K562 (cell line): ENCODE measurements at regions not wholly inside any gene's neighbourhood (a gene's known extent, or its start where the extent isn't known, plus 50 kb on each side); places are given as distances from the start of the nearest gene placed in this dataset.

Source experiments
- ATAC-seq: fragments of 200-7000 bp; cut with Tn5 transposase; 3 replicates; pipeline ENCODE4 v1.9.1; 2020; ENCODE audit warnings: moderate library complexity
- BruUV-seq: library from RNA; stranded (reverse); fragments of 400-500 nt; replicated peaks from 2 replicates; lab custom pipeline; 2021; lab: Mats Ljungman, UMichigan
- CTCF ChIA-PET: fragments of 300-600 bp; formaldehyde crosslinking; extraction: SDS; loops from one replicate; lab custom pipeline; 2021; ENCODE audit warnings: low intra/inter-chr PET ratio; lab: Yijun Ruan, JAX
- POLR2A ChIA-PET: fragments of 300-600, 350-650 bp; sonication (Branson Sonifier 250); formaldehyde crosslinking; extraction: SDS; loops from one replicate; lab custom pipeline; 2021; ENCODE audit warnings: antibody characterized with exemption, inconsistent platforms; lab: Yijun Ruan, JAX
- DNase-seq, 4 experiments: peaks; one replicate each; pipeline versions ENCODE4 v3.0.0 to v3.0.0-alpha.2; 2011 to 2018; ENCODE audit warnings: low spot score in 3 of 4, mixed read lengths in 3 of 4; ENCODE audit errors: extremely low read depth in 1 of 4
- FAIRE-seq: peaks from 2 replicates; lab custom pipeline; 2011; peaks lifted over from hg19 to GRCh38; lab: Jason Lieb, UNC
- H2AFZ ChIP-seq: 2 replicates; pipeline ENCODE4 v1.6.0; 2011; ENCODE audit warnings: low read depth, low read length, control low read depth, inconsistent platforms
- H3K27ac ChIP-seq: fragments of 200-600 bp; 3 replicates; pipeline ENCODE4 v1.8.0; 2011; ENCODE audit warnings: low read depth, mild to moderate bottlenecking, control low read depth, inconsistent platforms, low read length, moderate library complexity, mixed read lengths; ENCODE audit errors: extremely low read depth
- H3K27me3 ChIP-seq, 2 experiments: fragments of 300-600 bp in 1 of 2; 2 replicates in 1 of 2; 3 replicates in 1 of 2; pipeline versions ENCODE4 v1.6.0 to v1.8.0; 2011; ENCODE audit warnings: inconsistent platforms in 2 of 2, low read length in 2 of 2, mild to moderate bottlenecking in 1 of 2, mixed read lengths in 1 of 2, moderate library complexity in 1 of 2; ENCODE audit not compliant: control insufficient read depth in 2 of 2, insufficient read depth in 2 of 2
- H3K36me3 ChIP-seq: fragments of 300-600 bp; 3 replicates; pipeline ENCODE4 v1.8.0; 2011; ENCODE audit warnings: mild to moderate bottlenecking, low read length, inconsistent platforms; ENCODE audit not compliant: control insufficient read depth, insufficient read depth
- H3K4me1 ChIP-seq, 2 experiments: fragments of 200-600 bp in 1 of 2; replicated peaks in 1 of 2; 2 replicates in 1 of 2; 3 replicates in 1 of 2; pipeline versions ENCODE4 v1.5.1 to v1.8.0; 2011; ENCODE audit warnings: inconsistent platforms in 2 of 2, low read length in 2 of 2, mild to moderate bottlenecking in 1 of 2, mixed read lengths in 1 of 2, moderate library complexity in 1 of 2; ENCODE audit not compliant: control insufficient read depth in 2 of 2, insufficient read depth in 2 of 2
- H3K4me2 ChIP-seq: 2 replicates; pipeline ENCODE4 v1.6.1; 2011; ENCODE audit warnings: low read length, control low read depth, inconsistent platforms, mixed read lengths; ENCODE audit not compliant: insufficient read depth
- H3K4me3 ChIP-seq: fragments of 200-600 bp; sonication (generic), shearing (Covaris generic); 2 replicates; pipeline ENCODE4 v1.5.1; 2016; ENCODE audit warnings: control low read depth, inconsistent platforms
- H3K79me2 ChIP-seq: fragments of 200-600 bp; 3 replicates; pipeline ENCODE4 v1.8.0; 2011; ENCODE audit warnings: low read length, inconsistent platforms; ENCODE audit not compliant: control insufficient read depth, insufficient read depth
- H3K9ac ChIP-seq, 2 experiments: 2 replicates each; pipeline versions ENCODE4 v1.6.0 to v1.6.1; 2011; ENCODE audit warnings: low read depth in 2 of 2, low read length in 2 of 2, control low read depth in 1 of 2, inconsistent platforms in 1 of 2, mild to moderate bottlenecking in 1 of 2, mixed read lengths in 1 of 2; ENCODE audit not compliant: insufficient read depth in 1 of 2
- H3K9me1 ChIP-seq: one replicate; pipeline ENCODE4 v1.6.0; 2011; ENCODE audit warnings: inconsistent platforms, mild to moderate bottlenecking, low read length, moderate library complexity; ENCODE audit not compliant: control insufficient read depth, insufficient read depth
- H3K9me3 ChIP-seq: replicated peaks from 2 replicates; pipeline ENCODE4 v1.5.1; 2011; ENCODE audit warnings: low read depth, low read length, inconsistent platforms; ENCODE audit not compliant: control insufficient read depth, insufficient read depth
- H4K20me1 ChIP-seq: replicated peaks from 2 replicates; pipeline ENCODE4 v1.6.1; 2011; ENCODE audit warnings: low read length, inconsistent platforms, mixed read lengths; ENCODE audit not compliant: control insufficient read depth, insufficient read depth
- CTCF ChIP-seq, 3 experiments: IDR thresholded peaks in 2 of 3; conservative IDR thresholded peaks in 1 of 3; 2 replicates each; pipeline ENCODE4 v1.5.1; 2011 to 2012; ENCODE audit warnings: low read length in 3 of 3, mild to moderate bottlenecking in 3 of 3, control low read depth in 2 of 3, improper control_type of control experiment in 1 of 3, inconsistent platforms in 1 of 3, low read depth in 1 of 3, mixed read lengths in 1 of 3, moderate library complexity in 1 of 3; ENCODE audit not compliant: insufficient read depth in 2 of 3
- HDAC1 ChIP-seq, 2 experiments: fragments of 450-650 bp; IDR thresholded peaks; 2 replicates each; pipeline ENCODE4 v1.6.1; 2016 to 2017; ENCODE audit warnings: inconsistent platforms in 1 of 2, mild to moderate bottlenecking in 1 of 2, moderate library complexity in 1 of 2
- NFIX ChIP-seq: fragments of 250-450 bp; sonication (Bioruptor Pico); IDR thresholded peaks from 2 replicates; pipeline ENCODE4 v1.4.0; 2020; ENCODE audit warnings: low read depth, mild to moderate bottlenecking, moderate library complexity
- SAFB2 ChIP-seq: fragments of 200-400 bp; formaldehyde crosslinking; IDR thresholded peaks from 2 replicates; pipeline ENCODE4 v1.6.1; 2018; ENCODE audit warnings: borderline replicate concordance, low read length, low read depth, moderate library complexity; ENCODE audit not compliant: severe bottlenecking
- SP1 ChIP-seq: sonication (generic); formaldehyde crosslinking; IDR thresholded peaks from 2 replicates; pipeline ENCODE4 v1.8.1; 2022; ENCODE audit warnings: mild to moderate bottlenecking, missing genetic modification reagents
- XRCC4 ChIP-seq: IDR thresholded peaks from one replicate; pipeline ENCODE4 v1.6.1; 2011; ENCODE audit not compliant: insufficient read depth, insufficient read length; ENCODE audit errors: extremely low read depth
- ZNF445 ChIP-seq: fragments of 250-450 bp; sonication (Bioruptor Pico); IDR thresholded peaks from 2 replicates; pipeline ENCODE4 v1.4.0; 2020; ENCODE audit warnings: low read depth, mild to moderate bottlenecking, moderate library complexity
- ZNF766 ChIP-seq: fragments of 200-800 bp; sonication (Bioruptor generic); conservative IDR thresholded peaks from 2 replicates; pipeline ENCODE4 v1.6.1; 2016; ENCODE audit warnings: missing genetic modification characterization, missing compliant biosample characterization
- WGBS: fragments of 100-300 bp; shearing (Covaris generic); methylation state at CpG from one replicate; pipeline ENCODE4 v1.1.6; 2016; ENCODE audit warnings: low coverage, mixed read lengths; ENCODE audit not compliant: insufficient coverage; ENCODE audit errors: missing lambda C conversion rate; 5-methylcytosine and 5-hydroxymethylcytosine counted together
- in situ Hi-C: fragments of 300-500 bp; cut with MboI; formaldehyde crosslinking; loops from 4 replicates; pipeline ENCODE4 v1.15.0; 2018; ENCODE audit warnings: inconsistent platforms, mixed read lengths
- intact Hi-C: fragments of 100-400 bp; cut with micrococcal nuclease; formaldehyde crosslinking; loops from 2 replicates; pipeline ENCODE4 v1.14.2; 2022
- TF ChIP-seq, protein P1 (sequence below), 2 experiments: fragments of 450-650 bp; conservative IDR thresholded peaks; 2 replicates each; pipeline ENCODE4 v1.6.1; 2017; ENCODE audit warnings: mild to moderate bottlenecking in 2 of 2, moderate library complexity in 2 of 2

DNA sequence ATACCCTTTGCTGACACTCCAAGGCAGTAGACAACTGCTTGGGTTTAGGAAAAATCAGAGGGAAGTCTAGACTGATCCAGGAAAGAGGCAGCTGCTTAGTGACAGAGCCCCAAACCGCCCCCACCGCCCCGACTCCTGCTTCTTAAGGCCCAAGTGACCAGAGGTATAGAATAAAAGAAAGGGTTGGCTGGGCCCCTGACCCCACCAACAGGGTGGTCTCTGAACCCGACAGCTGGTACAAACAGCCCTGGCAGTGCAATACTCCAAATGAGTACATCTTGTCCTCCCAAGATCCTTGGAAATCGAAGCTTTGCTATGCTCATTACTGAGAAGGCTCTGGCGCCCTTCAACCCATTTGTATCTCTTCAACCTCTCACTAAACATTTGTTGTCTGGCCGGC, 60.6 kb downstream of the PABIR2 start:
- no peak overlapping the region for H3K4me2 ChIP-seq
- POLR2A ChIA-PET = interaction anchor here (1.2 kb wide), 1 partner anchor 25 kb away, joined by 3 read pairs; no protein-coding TSS in a partner anchor
- WGBS = 38% methylated on average over 6 of the region's 7 CpGs
- in situ Hi-C loops (no loop called here), intact Hi-C loops (loop anchor here (10.0 kb wide), 1 partner anchor 168 kb away; no protein-coding TSS in a partner anchor)
- H3K9ac ChIP-seq = no peak overlapping the region
- DNase-seq = no peak
- H3K36me3 ChIP-seq = no peaks in the 10 kb centered on the region
- no peaks in the 10 kb centered on the region for H3K9me1 ChIP-seq
- no peaks in the 10 kb centered on the region; a peak in 1 of 5 replicates for H3K27me3 ChIP-seq
- TF ChIP-seq ZNF766 (CRISPR knock-in tag) = 0 out of 2 replicates have a peak, but pooled peaks have one; percentile 14
- TF ChIP-seq NFIX (CRISPR knock-in tag) = no peak
- H2AFZ ChIP-seq = no peak overlapping the region
- H3K27ac ChIP-seq = no peak overlapping the region
- no peak for FAIRE-seq
- H4K20me1 ChIP-seq = no peaks in the 10 kb centered on the region
- peaks cover 0 to 17% of the 10 kb centered on the region in 2 experiments; a peak in 4 of 5 replicates for H3K4me1 ChIP-seq
- no peaks in the 10 kb centered on the region for H3K79me2 ChIP-seq
- no TSS peak for BruUV-seq
- CTCF ChIA-PET = no interaction called here
- no peaks in the 10 kb centered on the region for H3K9me3 ChIP-seq
- ATAC-seq = no peak
- no peak overlapping the region for H3K4me3 ChIP-seq

- intact Hi-C loops (loop anchor here (10.0 kb wide), 1 partner anchor 170 kb away; no protein-coding TSS in a partner anchor), in situ Hi-C loops (no loop called here)
- Histone ChIP-seq H3K9me1 (no peaks in the 10 kb centered on the region), H3K9ac (no peak overlapping the region), H3K9me3 (no peaks in the 10 kb centered on the region), H3K27me3 (no peaks in the 10 kb centered on the region; a peak in 1 of 5 replicates), H3K4me2 (no peak overlapping the region), H3K36me3 (no peaks in the 10 kb centered on the region), H3K4me3 (no peak overlapping the region), H3K79me2 (no peaks in the 10 kb centered on the region), H3K27ac (no peak overlapping the region), H2AFZ (no peak overlapping the region), H4K20me1 (no peaks in the 10 kb centered on the region), H3K4me1 (peaks cover 0 to 17% of the 10 kb centered on the region in 2 experiments; a peak in 4 of 5 replicates)
- ChIA-PET CTCF (interaction anchor here (0.6 kb wide), 1 partner anchor 213 kb away, joined by 3 read pairs; no protein-coding TSS in a partner anchor), POLR2A (interaction anchor here (0.7 kb wide), 1 partner anchor 177 kb away, joined by 4 read pairs; no protein-coding TSS in a partner anchor)
- no TSS peak for BruUV-seq
- FAIRE-seq = no peak
- no peak for ATAC-seq
- 50% methylated on average over 2 of the region's 2 CpGs for WGBS
- no peak for DNase-seq
- TF ChIP-seq HDAC1 (IDR thresholded peaks at IDR 0.05) (no peak), XRCC4 (no peak), SAFB2 (no peak), SP1 (CRISPR knock-in tag) (no peak), ZNF445 (CRISPR knock-in tag) (no peak), CTCF (IDR thresholded peaks at IDR 0.05 in 2 of 3, conservative IDR thresholded peaks at IDR 0.05 in 1 of 3; ENCODE audit: insufficient read depth in 2 of 3, low read depth in 1 of 3, low read length in 3 of 3) (no peak)
- TF ChIP-seq, protein P1, sequence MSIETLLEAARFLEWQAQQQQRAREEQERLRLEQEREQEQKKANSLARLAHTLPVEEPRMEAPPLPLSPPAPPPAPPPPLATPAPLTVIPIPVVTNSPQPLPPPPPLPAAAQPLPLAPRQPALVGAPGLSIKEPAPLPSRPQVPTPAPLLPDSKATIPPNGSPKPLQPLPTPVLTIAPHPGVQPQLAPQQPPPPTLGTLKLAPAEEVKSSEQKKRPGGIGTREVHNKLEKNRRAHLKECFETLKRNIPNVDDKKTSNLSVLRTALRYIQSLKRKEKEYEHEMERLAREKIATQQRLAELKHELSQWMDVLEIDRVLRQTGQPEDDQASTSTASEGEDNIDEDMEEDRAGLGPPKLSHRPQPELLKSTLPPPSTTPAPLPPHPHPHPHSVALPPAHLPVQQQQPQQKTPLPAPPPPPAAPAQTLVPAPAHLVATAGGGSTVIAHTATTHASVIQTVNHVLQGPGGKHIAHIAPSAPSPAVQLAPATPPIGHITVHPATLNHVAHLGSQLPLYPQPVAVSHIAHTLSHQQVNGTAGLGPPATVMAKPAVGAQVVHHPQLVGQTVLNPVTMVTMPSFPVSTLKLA (conservative IDR thresholded peaks at IDR 0.05) = no peak
Measured at GRCh38 chrX:134735015-134735414, 62.0 kb downstream of the PABIR2 start.
